GM19455 (cell line): ENCODE measurements at regions not wholly inside any gene's neighbourhood (a gene's known extent, or its start where the extent isn't known, plus 50 kb on each side); places are given as distances from the start of the nearest gene placed in this dataset.

Source experiments
- ATAC-seq: cut with Tn5 transposase; IDR thresholded peaks from one replicate; pipeline ENCODE4 v1.9.1; 2021; ENCODE audit not compliant: unreplicated experiment

- no peak for ATAC-seq
Measured at GRCh38 chr2:60329225-60329624, 224.2 kb downstream of the BCL11A start.

DNA sequence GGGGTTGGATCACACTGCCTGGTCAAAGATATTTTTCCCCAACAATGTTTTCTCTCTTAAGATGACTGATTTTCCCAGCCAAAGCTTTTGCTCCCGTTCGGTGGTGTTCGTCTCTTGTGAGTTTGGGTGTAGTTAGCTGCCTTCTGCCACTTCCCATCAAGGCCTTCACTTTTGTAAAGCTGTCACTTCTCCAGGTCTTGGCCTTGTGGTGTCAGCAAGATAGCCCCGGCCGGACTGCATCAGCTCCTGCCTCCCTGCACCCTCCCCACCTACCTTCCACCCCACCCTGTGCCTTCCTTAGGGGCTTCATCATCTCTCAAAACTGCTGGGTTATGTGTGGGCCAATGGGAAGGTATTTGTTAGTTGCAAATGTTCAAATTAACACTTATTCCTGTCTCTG is 228.9 kb downstream of the BCL11A start:
- ATAC-seq, result no peak

DNA sequence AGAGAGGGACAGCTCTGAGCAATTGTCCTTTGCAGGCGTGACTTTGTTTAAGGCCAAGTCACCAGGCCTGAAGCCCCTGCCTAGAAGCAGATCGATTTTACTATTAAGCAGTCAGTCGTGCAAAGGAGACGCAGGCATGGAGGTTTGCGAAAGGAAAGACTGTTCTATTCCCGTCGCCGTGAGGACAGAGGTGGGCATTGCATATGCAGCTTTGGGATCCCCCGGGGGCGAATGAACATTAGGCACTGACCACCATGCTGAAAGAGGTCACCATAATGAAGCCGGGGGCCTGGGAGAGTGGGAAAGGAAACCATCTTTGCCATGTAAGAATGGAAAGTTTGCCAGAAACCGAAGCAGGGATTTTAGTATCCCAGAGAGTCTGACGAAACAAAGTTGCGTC is 231.6 kb downstream of the BCL11A start:
- no peak for ATAC-seq

DNA sequence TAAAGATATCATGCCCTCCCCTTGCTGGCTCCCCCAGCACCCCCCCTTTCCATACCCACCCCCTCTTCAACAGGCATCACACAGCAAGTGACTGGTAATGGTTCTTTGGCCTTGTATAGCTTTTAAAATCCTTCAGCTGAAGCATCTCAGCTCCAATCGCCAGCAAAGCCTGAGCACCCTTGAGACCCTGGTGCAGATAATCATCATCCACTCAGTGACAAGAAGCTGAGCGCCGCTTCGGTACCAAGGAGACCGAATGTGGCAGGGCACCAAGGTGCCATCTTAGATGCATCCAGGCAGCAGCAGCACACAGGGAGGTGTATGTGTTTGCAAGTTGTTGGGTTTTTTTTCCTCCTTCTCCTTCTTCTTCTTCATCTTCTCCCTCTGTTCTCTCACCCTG is 232.7 kb downstream of the BCL11A start:
- no peak for ATAC-seq

DNA sequence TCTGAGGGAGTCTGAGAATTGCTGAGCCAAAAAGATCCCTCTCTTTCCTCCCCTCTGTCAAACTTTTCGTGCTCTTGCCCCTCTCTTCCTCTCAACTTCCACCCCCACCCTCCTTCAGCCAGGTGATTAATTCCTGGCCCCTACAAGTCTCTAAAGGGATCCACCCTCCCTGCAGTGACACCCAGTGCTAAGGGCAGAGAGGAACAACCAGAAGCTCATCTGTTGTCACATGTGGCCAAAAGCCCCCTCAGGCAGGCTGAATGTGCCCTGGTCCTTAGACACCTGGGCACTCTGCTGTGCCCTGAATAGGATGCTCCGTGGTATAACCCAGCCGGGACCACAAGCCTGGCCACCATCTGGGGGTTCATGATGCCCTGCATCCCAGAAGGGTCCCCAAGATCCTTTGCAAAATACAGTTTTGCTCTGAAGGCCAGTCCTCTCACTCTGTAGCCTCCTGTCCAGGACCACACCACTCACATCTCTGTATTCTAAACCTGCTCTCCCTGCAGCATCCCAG is 234.4 kb downstream of the BCL11A start:
- ATAC-seq, result no peak

DNA sequence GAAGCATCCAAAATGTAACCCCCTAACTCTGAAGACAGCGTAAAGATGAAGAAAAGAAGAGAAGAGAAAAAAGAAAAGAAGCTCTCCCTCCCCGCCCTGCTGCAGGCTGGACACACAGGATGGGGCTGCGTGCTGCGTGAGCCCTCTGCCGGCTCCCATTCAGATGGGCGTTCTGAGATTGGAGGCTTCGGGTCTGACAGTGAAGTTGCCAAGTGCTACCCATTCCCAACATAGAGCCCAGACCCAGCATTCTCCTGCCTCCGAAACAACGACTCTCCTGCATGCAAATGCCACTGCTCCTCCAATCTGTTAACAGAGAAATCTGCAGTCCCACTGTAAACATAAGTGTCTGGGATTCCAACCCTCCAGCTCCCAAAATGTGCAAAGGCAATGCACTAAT is 234.9 kb downstream of the BCL11A start:
- ATAC-seq, result no peak

GRCh38 chr2:60317844-60318243 is 235.6 kb downstream of the BCL11A start:
- peak; percentile 79 for ATAC-seq

DNA sequence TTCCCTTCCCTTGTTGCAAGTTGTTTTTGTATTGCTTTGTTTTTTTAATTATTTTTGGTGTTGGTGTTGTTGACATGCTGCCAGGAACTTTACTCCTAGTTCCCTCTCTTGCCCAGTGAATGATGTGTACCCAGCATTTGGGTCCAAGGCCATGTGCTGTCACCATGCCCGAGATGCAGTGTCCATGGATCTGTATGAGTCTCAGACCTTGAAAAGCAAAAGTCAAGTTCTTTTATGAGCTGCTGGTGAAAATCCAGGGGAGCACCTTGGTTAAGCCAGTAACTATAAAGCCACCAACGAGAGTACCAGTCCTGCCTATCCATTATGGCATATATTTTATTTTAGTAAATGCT is 236.4 kb downstream of the BCL11A start:
- no peak for ATAC-seq

DNA sequence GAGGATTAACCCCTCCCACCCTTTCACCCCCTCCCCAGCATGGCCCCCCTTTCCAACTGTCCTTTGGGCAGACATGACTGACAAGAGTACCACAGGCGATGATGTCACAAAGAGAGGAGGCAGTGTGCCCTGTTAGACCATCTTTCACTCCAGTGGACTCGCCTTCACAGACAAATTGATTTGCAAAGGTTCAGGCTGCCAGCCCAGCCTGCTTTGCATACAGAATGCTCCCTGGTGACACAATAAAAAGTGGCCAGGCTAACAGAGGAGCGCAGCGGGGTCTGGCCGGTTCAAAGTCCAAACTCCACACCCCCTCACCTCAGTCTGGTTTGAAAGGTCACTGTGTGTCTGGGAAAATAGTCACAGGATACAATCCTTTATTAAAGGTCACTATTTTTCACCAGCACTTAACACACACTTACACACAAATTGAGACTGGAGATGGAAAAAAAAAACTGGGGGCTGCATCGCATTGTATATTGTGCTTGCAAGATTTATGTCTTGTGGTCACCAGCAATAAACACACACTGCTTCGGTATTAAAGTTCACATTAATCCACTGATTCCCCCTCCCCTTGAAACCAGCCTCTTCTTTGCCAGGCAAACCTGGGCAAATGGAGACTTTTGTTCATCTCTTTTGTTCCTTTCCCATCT is 236.9 kb downstream of the BCL11A start:
- ATAC-seq, result no peak

GRCh38 chr2:60313470-60314172 is 239.8 kb downstream of the BCL11A start:
- no peak for ATAC-seq

- peak; percentile 63 for ATAC-seq
Measured at GRCh38 chr2:60312618-60313017, 240.8 kb downstream of the BCL11A start.

DNA sequence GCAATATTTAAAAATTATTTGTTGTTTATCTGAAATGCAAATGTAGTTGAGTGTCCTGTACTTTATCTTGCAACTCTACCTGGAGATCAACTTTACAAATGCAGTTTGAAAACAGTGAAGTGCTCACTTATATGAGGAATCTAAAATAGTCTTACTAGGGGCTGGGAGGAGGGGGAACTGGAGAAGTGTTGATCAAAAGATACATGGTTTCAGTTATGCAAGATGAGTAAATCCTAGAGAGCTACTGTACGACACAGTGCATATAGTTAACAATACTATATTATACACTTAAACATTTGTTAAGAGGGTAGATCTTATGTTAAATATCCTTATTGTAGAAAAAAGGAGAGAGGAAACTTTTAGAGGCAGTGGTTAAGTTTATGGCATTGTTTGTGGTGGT is 241.9 kb downstream of the BCL11A start:
- ATAC-seq, result peak; percentile 44

- no peak for ATAC-seq
Measured at GRCh38 chr2:60309941-60310660, 243.4 kb downstream of the BCL11A start.

- ATAC-seq, result no peak
Measured at GRCh38 chr2:60309336-60309735, 244.1 kb downstream of the BCL11A start.

DNA sequence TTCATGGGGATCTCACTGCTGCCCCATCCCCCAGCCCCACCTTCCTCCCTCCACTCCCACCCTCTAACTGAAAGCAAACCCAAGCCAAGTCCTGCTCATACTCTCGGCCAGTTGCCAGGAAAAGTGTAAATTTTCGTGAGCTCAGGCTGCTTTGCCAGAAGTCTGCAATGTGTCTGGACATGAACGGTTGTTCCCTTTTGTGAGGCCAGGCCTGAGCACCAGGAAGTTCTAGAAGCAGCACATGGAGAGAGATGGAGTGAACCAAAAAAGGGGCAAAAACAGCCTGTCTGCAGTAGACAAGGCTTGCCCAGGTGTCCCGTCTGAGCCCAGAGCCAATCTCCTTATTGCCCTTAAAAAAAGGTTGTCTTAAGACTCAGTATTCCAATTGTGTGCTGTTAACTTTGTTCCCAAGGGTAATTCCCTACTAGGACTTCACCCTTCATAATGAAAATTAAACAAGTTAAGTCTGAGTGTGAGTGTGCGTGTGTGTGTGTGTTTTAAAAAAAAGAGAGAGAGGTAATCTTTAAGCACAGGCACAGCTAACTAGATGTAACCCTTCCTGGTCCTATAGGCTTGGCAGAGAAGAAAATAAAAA is 247.1 kb downstream of the BCL11A start:
- no peak for ATAC-seq

DNA sequence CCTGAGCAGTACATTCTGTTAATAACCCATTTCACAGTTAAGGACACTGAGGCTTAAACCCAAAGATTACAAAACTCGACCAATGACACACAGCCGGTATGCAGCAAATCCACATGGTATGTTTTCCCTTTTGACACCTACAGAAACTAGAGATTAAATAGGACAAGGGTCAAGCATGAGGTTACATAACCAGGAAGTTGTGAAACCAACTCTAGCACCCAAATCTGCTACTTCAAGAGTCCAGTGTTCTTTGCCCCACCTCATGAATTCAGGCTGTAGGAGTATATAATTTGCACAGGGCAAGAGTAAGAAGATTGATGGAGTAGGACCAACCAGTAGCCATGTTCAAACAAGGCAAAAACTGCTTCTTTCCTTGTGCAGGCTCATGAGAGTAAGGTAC is 249.8 kb downstream of the BCL11A start:
- ATAC-seq, result no peak

DNA sequence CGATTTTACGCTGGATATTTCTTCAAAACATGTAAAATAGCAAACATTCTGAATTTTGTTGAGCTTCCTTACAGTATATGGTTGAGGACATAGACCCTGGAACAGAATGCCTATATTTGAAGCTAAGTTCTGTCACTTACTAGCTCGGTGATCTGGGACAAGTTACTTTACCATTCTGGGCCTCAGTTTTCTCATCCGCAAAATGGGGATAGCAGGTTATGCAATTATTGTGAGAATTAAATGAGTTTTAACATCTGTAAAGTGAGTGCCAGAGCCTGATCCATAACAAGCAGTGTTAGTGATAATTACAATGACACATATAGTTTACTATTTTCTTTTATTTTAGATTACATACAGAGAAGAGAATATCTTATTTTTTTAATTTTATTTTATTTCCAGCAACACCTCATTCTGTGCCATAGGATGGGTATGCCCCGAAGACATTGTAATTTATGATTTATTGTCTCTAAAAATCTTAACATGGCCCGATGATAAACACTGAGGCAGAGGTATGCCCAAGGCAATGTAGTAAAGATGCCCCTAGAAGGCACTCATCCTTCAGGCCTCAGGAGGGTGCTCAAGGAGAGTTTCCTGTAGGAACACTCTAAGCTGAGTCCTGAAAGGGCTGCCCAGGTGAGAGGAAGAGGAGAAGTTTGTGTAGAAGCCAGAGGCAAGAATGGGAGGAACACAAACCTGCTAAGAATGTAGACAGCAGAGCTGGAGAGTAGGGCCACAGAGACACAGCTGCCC is 250.9 kb downstream of the BCL11A start:
- ATAC-seq, result no peak

DNA sequence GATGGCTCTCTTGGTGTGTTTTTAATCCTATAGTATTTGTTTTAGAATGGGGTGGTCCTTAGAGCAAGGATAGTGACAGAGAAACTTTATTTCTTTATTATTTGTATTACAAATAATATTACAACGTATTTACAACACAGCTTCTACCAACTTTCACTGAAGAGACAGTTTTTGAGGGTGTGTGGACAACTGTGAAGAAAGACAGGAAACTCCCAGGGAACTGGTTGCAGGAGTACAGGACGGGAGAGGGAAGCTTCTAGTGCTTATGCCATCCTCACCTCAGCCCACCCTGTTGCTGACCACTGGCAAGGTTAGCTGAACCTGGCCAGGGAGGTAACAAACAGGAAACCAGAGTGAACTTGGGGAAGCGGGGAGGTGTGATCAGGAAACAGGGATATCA is 251.7 kb downstream of the BCL11A start:
- ATAC-seq, result no peak

- ATAC-seq, result no peak
Measured at GRCh38 chr2:60299179-60299578, 254.3 kb downstream of the BCL11A start.

DNA sequence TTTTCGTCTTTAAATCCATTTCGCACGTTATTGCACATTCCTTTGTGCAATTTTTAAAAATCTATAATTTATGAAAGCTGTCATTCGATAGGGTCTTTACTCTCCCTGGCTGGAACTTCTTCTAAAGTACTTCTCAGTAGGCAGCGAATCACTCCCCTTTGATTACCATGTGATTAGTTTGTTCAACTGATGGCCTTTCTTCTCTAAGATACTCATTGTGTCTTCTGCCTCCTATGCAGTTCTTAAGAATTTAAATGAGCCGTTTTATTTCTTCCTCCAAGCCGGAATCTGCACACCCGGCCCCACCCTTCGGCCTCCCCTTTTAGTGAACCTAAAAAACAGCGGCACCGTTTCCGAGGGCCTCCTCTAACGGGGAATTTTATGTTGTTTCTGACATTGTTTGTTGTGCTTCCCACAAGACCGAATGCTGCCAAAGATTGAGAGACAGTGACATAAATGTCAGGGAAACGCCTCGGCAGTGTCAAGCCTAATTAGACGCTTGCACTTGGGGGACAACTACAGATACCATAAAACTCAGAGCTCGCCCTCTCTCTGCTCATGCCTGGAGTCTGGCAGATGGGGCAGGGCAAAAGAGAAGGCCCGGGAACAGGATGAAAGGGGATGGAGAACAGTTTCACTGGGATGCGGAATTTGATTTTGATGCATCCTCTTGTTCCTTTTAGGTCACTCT is 255.3 kb downstream of the BCL11A start:
- no peak for ATAC-seq
